ENCODE measurements at regions not wholly inside any gene's neighbourhood (a gene's known extent, or its start where the extent isn't known, plus 50 kb on each side); places are given as distances from the start of the nearest gene placed in this dataset.

GRCh38 chr2:118657466-118657865, 190.0 kb downstream of the EN1 start:
- TF ChIP-seq, protein P1, sequence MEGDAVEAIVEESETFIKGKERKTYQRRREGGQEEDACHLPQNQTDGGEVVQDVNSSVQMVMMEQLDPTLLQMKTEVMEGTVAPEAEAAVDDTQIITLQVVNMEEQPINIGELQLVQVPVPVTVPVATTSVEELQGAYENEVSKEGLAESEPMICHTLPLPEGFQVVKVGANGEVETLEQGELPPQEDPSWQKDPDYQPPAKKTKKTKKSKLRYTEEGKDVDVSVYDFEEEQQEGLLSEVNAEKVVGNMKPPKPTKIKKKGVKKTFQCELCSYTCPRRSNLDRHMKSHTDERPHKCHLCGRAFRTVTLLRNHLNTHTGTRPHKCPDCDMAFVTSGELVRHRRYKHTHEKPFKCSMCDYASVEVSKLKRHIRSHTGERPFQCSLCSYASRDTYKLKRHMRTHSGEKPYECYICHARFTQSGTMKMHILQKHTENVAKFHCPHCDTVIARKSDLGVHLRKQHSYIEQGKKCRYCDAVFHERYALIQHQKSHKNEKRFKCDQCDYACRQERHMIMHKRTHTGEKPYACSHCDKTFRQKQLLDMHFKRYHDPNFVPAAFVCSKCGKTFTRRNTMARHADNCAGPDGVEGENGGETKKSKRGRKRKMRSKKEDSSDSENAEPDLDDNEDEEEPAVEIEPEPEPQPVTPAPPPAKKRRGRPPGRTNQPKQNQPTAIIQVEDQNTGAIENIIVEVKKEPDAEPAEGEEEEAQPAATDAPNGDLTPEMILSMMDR (IDR thresholded peaks at IDR 0.05): no peak
- TF ChIP-seq POLR2A (IDR thresholded peaks at IDR 0.05): no peak

Data from thyroid gland (tissue), 4 donors.